D341Med (cell line): ENCODE measurements at regions not wholly inside any gene's neighbourhood (a gene's known extent, or its start where the extent isn't known, plus 50 kb on each side); places are given as distances from the start of the nearest gene placed in this dataset.

ENCODE experiments used
- DNase-seq: peaks from one replicate; pipeline ENCODE4 v3.0.0; 2012; ENCODE audit warnings: low spot score

DNA sequence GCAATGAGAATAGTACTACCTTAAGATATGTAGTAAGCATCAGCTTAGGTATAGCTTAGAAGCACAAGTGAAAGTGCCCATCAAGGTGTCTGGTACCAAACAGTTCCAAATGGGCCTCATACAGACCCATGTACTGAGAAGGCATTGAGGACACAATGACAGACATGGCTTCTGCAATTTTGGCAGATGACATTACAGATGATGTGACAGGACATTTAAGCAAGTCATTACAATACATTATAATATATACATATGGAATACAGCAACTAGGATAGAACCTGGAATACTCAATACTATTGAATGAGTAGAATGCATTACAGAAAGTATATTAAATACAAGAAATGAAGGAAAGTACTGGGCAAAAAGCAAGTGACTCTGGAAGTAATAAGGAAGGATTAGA, 256.4 kb downstream of the GXYLT1 start:
- DNase-seq: no peak

DNA sequence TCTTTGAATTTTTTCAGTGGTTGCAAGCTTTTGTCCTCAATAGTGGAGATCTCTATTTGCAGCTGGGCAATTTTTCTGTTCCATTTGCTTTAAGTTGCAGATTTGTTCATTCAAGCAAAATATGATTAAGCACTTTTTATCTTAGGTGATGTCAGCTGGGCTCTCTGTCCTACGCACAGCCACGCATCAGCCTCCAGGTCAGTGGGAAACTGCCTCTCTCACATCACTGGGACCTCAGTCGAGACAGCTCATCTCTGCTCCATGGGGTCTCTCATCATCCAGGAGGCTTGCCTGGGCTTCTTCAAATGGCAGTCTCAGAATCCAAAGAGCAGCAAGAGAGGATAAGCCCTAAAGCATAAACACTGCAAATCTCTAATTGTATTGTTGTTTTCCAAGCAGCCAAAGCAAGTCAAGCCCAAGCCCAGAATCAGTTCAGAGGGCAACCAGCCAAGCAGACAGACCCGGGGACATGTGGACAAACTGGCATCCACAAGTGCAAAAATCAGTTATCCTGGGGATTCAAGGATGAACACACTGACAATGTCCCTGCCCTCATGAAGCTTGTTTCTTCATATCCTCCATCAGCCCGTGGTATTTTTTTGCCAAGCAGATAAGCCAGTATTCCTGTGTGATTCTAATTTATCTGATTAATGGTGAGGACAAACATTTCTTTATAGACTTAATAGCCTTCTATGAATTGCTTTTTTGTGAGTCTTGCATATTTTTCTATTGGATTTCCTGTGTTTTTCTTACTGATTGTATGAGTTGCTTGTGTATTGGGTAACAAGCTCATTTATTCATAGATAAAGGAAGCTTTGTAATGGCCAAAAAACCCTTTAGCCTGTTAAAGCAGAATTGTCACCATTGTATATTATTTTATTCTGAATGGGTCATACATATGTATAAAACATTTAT, 262.5 kb downstream of the GXYLT1 start:
- no peak for DNase-seq

GRCh38 chr12:41869432-41869831, 275.2 kb downstream of the GXYLT1 start:
- no peak for DNase-seq

DNA sequence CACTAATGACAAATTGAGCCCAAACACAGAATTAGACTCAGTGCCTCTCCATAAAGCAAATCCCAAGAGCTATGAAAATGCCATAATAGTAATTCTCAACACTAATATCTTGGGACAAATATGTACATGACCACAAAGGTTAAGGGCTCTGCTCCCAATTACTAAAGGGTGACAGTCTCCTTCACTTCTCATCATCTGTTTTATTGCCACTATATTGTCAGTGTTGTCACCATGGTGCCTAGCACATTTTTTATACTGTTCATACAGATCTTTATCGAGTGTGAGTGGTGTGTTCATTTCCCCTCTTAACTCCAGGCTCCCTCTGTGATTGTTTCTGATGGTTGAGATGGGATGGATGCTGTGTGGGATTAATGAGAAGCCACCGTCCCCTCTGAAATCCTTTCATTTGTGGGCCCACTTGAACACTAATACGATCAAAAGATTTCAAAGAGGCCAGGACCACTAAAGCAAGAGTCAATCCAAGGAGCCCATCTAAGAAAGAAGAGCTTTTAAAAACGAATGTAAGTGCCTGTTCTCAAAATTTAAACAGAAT, 277.7 kb downstream of the GXYLT1 start:
- no peak for DNase-seq

- no peak for DNase-seq
These were observed 288.4 kb downstream of the GXYLT1 start for GRCh38 chr12:41856228-41856627.

DNA sequence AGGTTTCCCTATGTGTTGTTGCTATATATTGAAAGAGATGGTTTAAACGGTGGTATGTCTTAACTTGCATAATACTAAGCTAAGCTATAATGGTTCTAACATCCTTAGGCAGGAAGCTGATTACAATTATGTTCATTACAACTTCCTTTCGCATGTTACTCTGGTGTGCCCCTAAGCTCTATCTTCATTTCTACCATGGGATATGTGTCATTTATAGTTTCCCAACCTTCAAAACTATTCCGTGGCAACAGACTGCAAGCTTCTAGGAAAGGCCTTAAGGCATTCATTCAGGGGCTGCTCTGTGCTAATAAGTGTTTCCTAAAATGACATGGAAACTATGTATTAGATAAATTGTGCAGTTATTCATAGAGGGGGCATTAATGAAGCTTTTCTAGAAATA, 294.6 kb downstream of the GXYLT1 start:
- DNase-seq: no peak

DNA sequence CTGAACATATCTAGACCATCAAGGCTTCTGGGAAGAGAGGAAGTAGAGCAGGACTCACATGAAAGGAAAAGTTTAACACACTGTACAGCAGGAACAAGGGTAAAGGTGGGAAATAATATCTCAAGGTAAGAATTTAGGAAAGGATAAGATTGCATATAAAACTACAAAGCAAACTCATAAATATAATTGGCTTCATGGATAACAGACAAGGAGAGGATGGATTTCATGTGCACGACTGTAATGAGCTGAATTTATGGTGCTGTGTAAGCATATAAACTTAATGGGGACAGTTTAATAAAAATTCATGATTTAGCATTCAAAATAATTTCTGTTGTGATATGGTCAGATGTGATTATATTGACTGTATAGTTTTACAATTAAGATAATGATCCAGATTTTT, 298.0 kb downstream of the GXYLT1 start:
- no peak for DNase-seq

DNA sequence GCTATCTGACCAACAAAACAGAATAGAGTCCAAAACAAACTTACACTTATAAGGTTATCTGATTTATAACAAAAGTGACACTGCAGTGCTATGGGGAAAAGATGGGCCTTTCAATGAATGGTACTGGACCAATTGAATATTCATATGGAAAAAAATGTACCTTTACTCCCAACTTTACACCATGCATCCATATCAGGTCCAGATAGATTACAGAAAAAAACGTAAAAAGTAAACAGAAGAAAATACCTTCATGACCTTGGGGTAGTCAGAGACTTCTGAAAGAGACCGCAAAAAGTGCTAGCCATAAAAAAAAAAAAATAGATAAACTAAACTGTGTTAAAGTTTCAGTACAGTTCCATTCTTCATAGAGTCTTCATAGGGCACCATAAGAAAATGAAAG, 308.3 kb downstream of the GXYLT1 start:
- DNase-seq: no peak

DNA sequence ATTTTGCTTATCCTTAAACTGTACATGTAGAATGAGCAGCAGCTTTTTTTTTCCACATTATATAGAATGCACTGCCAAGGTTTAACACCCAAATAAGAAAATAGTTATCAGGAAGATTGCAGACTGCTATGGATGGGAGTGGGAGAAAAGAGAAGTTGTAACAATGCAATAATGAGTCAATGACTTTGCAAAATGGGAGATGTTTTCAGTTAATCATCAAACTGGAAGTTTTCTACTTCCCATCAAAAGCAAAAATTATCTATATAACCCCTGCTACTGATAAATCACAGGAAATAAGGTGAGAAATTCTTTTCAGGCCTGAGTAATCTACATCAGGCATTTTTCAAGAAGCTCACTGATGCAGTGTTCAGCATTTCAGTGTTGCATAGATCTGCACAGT, 309.1 kb downstream of the GXYLT1 start:
- no peak for DNase-seq

DNA sequence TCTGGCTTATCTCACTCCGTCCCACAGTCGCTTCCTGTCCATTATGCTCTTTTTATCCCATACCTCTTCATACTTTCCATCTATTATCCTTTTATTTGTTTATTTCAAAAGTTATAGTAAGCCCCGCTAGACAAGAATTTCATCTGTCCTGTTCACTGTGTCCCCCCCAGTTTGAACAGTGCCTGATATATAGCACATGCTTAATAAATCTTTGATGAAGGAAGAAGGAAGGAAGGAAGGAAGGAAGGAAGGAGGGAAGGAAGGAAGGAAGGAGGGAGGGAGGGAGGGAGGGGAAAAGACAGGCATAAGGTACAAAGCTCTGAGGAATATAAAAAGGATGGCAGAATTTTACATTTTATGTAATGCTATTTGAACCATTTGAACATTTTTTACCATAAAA, 324.7 kb downstream of the GXYLT1 start:
- DNase-seq: no peak

- no peak for DNase-seq
These were observed 340.6 kb downstream of the GXYLT1 start for GRCh38 chr12:41804026-41804425.

GRCh38 chr12:41802803-41803202, 341.9 kb downstream of the GXYLT1 start:
- DNase-seq: no peak

DNA sequence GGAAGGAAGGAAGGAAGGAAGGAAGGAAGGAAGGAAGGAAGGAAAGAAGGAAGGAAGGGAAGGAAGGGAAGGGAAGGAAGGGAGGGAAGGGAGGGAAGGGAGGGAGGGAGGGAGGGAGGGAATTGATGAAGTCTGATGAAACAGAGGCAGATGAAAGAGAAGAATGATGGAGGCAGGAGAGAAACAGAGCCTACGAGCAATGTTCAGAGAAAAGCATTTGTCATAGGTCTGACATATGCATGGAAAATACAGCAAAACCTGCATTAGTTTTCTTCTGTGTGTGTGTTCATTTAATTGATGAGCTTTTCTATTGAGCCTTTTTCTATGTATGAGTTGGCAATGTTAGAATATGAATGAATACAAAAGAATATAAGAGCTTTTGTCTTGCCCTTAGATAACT, 343.4 kb downstream of the GXYLT1 start:
- DNase-seq: no peak

- no peak for DNase-seq
These were observed 345.0 kb downstream of the GXYLT1 start for GRCh38 chr12:41799671-41800070.

DNA sequence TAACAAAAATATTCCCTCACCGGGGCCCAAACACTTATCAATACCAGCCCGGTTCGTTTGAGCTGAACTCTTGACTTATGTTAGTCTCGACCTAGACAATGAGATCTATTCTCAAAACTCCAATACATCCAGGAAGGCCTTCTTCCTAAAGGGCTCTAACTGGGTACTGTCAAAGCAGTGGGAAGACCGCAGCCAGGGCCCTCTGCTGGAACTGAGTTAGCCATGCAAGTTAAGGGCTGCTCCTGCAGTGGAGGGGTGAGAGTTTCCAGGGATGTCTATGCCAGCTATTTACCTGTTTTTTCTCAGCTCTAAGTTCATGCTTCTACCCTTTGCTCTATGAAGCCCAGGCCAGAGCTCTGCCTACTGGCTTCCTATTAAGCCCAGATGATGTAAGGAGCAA, 348.8 kb downstream of the GXYLT1 start:
- DNase-seq: peak; percentile 45

- no peak for DNase-seq
These were observed 349.5 kb downstream of the GXYLT1 start for GRCh38 chr12:41795051-41795600.

DNA sequence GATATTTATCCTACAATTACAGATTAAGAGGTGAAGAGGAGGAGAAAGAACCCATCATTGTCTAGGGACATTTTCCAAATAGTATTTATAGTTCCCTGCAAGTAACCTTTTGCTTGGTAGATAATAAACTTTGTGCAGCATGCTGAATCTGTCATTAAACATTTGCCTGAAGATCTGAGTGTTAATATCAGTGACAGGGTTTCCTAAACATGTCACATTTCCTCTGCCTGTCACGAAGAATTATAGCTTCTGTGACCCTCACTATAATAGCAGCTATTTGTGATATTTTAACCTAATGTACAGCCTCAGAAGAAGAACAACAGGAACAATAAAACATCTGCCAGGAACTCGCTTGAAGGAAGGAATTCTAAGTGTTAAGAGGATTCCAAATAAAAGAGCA, 350.3 kb downstream of the GXYLT1 start:
- DNase-seq: no peak

- no peak for DNase-seq
These were observed 359.7 kb downstream of the GXYLT1 start for GRCh38 chr12:41784957-41785356.

GRCh38 chr12:41778934-41779333, 365.7 kb downstream of the GXYLT1 start:
- DNase-seq: no peak

- DNase-seq: no peak
These were observed 367.4 kb downstream of the GXYLT1 start for GRCh38 chr12:41777064-41777790.

DNA sequence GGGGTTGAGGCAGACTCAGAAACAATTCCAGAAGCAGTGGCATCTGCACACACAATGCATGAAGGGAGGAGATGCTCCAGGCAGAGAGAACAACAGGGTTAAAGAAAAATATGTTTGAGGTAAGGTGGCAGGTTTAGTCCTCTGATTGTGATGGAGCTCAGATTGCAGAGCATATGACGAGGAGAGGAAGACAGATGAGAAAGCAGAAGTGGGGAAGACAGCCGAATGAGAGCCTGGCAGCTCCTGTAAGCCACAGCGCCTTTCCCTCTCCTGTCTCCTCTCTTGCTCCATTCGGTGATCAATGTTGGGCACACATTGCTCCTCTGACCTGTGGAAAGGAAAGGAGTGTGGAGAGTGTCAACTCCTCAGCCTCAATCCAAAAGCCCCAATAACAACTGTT, 372.2 kb downstream of the GXYLT1 start:
- DNase-seq: no peak

DNA sequence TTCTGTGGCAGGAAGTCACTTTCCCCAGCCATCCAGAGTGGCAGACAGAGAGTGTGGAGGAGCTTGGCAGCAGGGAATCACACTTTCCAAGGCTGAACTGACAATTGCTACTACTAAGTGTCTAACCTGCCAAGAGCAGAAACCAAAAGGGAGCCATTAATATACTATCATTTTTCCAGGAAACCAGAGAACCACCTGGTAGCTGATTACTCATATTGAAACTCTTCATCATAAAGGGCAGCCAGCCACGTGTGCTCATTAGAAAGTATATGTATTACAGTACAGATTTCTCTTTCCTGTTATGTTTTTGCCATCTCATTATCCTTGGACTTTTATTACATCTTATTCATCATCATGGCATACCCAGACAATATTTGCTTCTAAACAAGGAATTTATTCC, 374.9 kb downstream of the GXYLT1 start:
- no peak for DNase-seq

- DNase-seq: no peak
These were observed 376.2 kb downstream of the GXYLT1 start for GRCh38 chr12:41768456-41768855.
